ELR (cell line): ENCODE measurements at regions not wholly inside any gene's neighbourhood (a gene's known extent, or its start where the extent isn't known, plus 50 kb on each side); places are given as distances from the start of the nearest gene placed in this dataset.

Source experiments
- DNase-seq: peaks from one replicate; pipeline ENCODE4 v3.0.0-alpha.2; 2015; ENCODE audit warnings: low read depth

GRCh38 chr9:126153382-126153781 lies 173.2 kb upstream of the MVB12B start:
- no peak for DNase-seq

- DNase-seq = no peak
Measured at GRCh38 chr9:126154182-126154827, 172.3 kb upstream of the MVB12B start.

- DNase-seq = no peak
Measured at GRCh38 chr9:126154869-126155268, 171.8 kb upstream of the MVB12B start.

- DNase-seq = no peak
Measured at GRCh38 chr9:126155756-126156664, 170.6 kb upstream of the MVB12B start.

- DNase-seq = no peak
Measured at GRCh38 chr9:126156898-126157297, 169.7 kb upstream of the MVB12B start.

- DNase-seq = no peak
Measured at GRCh38 chr9:126157423-126157822, 169.2 kb upstream of the MVB12B start.

- DNase-seq = no peak
Measured at GRCh38 chr9:126157826-126158587, 168.6 kb upstream of the MVB12B start.

GRCh38 chr9:126158588-126159429 lies 167.8 kb upstream of the MVB12B start:
- no peak for DNase-seq

- no peak for DNase-seq
Measured at GRCh38 chr9:126159430-126160060, 167.1 kb upstream of the MVB12B start.

- DNase-seq = no peak
Measured at GRCh38 chr9:126160067-126160853, 166.4 kb upstream of the MVB12B start.

GRCh38 chr9:126160854-126161329 lies 165.7 kb upstream of the MVB12B start:
- DNase-seq = no peak

GRCh38 chr9:126162611-126163381 lies 163.8 kb upstream of the MVB12B start:
- DNase-seq = no peak

GRCh38 chr9:126164796-126165525 lies 161.7 kb upstream of the MVB12B start:
- DNase-seq = no peak

GRCh38 chr9:126165755-126166154 lies 160.9 kb upstream of the MVB12B start:
- no peak for DNase-seq

GRCh38 chr9:126166291-126166690 lies 160.3 kb upstream of the MVB12B start:
- no peak for DNase-seq

GRCh38 chr9:126166866-126167265 lies 159.8 kb upstream of the MVB12B start:
- no peak for DNase-seq

- DNase-seq = no peak
Measured at GRCh38 chr9:126169736-126170135, 156.9 kb upstream of the MVB12B start.

- DNase-seq = no peak
Measured at GRCh38 chr9:126170286-126170823, 156.3 kb upstream of the MVB12B start.
